ENCODE measurements at regions not wholly inside any gene's neighbourhood (a gene's known extent, or its start where the extent isn't known, plus 50 kb on each side); places are given as distances from the start of the nearest gene placed in this dataset.

DNA sequence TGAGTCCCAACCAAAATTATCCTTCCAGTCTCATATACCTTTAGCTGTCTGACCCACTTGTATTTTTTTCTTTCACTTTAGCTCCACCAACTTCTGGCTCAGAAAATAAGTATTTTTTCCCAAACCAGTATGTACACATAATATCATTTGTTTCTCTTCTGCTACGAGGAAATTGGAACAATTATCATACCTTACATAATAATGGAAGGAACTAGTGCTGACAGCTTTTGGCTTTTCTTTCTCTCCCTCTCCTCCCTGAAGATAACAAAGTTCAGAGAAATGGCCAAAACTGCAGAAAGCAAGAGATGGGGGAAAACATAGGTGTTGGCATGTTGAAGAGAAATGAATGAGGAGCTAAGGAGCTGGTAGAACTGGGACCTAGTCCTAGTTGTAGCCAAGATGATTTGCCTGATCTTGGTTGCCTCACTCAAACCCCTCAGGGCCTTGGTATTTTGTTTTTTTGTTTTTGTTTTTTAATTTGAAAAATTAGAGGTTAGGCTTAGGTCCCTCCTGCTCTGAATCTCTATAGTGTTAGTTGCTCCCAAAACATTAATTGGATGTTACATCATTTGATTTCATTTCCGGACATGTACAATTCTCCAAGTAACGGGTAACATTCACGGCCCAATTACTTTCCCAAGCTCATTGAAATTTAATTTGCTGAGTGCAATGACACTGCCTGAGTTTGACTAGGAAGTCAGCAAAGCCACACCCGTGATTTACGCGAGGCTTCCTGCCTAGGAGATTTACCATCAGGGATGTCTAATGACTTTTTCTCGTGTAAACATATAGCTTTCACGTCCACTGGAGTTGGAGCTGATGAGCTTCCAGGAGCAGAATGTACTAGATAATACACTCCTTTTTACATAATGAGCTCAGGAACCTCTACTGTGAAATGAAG, 291.6 kb downstream of the TLE1 start:
- no peak for ATAC-seq

DNA sequence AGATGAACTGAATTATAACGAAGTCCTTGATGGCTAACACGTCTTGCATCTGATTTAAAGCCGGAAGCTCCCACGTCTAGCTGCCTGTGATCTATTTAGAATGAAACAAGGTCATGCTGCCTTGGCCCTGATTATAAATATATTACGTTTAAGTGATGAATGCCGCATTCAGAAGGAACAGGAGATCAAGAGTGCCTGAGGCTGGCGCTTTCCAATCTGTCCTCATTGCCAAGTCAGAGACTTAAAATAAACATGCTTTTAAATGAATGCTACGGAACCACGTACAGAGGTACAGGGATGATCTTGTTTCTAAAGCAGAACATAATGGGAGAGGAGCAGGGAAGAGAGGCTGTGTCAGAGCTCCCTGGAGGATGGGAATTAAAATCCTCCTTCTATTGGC, 292.8 kb downstream of the TLE1 start:
- intact Hi-C loops (cut with DNase I) = no loop called here
- ATAC-seq (no peak), DNase-seq (ENCODE audit: low spot score) (no peak)

More for the DNA sequence above, 291.6 kb downstream of the TLE1 start:
- DNase-seq (ENCODE audit: low spot score) = no peak
- intact Hi-C loops (cut with DNase I) = no loop called here

DNA sequence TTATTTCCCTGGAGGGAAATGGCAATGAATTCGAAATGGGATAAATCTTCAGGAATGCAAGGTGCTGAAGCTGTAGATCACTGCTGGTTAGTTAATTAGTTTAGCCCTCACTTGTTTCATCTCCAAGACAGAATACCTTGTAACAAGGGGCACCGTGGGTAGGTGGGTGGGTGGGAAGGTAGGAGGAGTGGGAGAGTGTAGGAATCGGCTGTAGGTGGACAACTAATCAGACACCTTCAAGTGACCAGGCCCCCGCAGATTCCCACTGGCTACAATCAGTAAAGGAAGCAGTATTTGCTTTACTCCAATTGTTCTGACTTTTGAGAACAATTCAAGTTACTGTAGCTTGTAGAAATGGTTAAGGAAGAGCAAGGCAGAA, 293.7 kb downstream of the TLE1 start:
- intact Hi-C loops (cut with DNase I) = no loop called here

DNA sequence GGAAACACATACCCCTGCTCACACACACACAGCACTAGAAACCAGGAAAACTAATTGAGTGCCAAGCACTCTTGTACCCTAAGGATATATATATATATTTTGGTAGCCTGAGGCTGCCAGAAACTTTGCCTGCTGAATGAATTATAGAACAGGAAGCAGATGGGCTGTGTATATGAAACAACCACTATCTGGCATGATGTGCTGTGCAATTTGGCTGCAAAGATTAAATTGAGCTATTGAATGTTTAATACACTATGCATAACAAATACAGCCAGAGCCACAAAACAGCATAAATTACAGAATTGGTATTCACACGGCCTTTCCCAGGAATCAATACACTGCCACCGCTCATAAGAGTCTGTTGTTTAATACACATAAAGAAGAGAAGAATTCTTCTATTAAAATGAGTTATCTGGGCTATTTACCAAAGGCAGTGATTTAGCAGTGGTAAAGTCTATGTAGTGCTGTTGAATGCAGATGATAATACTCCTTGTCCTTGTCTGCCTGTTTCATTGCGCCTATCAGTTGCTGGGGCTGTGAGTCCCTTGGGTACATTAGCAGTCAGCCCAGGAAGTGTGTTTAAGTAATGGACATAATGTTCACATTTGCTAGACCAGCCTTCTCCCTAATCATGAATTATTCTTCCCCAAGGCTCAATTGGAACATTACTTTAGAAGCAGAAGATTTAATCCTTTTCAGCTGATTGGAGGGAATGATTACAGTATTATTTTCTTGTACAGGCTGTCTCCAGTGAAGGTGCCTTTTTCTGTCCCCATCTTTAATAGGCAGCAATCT, 294.3 kb downstream of the TLE1 start:
- DNase-seq (ENCODE audit: low spot score) (no peak), ATAC-seq (peak; percentile 42)
- intact Hi-C loops (cut with DNase I) = no loop called here

More for the DNA sequence above, 293.7 kb downstream of the TLE1 start:
- ATAC-seq (no peak), DNase-seq (ENCODE audit: low spot score) (no peak)

DNA sequence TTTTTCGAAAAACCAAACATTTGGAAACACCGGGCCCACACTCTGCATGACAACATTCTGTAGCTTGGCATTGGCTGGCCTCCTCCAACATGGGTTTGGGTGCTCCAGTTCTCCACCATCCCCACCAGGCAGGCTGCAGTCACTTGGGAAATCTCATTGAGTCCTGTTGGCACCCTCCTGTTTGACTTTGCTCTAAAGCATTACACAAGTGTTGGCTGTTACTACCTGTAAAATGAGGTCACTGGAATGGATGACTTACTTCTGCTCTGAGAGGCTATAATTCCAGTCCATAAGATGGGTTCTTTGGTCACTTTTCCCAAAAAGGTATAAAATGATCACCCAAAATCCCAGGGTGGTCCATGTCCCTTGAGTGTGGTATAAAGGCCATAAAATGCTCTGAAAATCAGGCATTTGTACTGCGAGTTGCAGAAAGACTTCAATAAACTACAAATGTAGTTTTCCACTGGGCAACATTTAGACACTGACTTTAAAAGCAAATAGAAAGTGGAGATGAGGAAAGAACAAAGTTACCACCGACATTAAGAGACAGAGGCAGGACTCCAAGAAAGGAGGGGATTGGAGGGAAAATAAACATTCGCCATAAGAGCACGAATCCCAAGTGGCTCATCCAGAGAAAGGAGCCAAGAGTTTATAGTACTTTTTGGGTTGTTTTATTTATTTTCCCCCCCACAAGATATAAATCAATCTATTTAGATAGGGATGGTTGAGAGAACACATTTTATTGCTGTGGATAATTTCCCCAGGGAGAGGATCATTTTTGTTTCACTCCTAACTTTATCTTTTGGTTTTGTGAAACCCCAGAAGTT, 295.1 kb downstream of the TLE1 start:
- ATAC-seq (peak; percentile 67), DNase-seq (ENCODE audit: low spot score) (no peak)
- intact Hi-C loops (cut with DNase I) = no loop called here

DNA sequence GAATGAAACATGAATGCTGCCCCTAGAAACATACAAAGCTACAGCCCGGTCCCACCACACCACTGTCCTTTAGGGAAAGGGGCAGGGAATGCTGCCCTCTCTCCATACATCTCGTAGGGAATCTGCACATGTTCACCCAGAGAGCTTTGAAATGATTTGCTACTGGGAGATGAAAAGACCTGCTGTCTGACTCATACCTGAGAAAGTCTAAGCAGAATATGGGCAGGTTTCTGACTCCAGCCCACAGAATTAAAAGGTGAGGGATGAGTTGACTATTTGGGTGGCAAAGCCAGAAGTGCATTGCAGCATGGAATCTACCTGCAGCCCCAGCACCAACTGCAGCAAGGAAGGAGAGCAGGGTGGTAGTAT, 297.9 kb downstream of the TLE1 start:
- intact Hi-C loops (cut with DNase I) = no loop called here
- ATAC-seq = no peak

DNA sequence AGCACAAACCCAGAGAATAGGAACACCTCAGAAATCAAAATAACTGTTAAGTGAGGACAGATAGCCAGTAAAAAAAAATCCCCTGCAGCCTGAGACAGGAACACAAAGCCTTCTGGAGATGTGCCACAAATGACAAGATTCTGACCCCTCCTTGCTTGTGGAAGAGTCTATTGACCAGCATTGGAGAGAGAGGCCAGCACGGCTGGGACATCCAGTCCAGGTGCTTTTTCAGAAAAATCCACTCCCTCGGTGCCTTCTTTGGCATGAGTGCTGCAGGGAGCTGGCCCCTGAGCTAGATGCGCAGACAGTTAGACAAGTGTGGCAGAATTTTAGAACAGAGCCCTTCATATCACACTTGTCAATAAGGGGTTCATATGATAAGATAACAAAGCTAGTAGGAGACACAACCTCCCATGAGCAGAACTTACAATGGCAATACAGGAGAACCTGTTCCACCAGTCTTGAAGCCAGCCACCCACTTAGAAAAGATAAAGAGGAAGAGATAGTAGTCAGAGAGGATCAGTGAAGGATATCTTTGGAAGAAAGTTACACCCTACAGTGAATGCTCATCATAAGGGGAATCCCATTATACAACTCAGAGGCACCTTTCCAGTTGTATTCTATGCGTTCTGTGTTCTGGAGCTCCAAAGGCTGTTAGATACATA, 298.4 kb downstream of the TLE1 start:
- ATAC-seq (no peak), DNase-seq (ENCODE audit: low spot score) (no peak)
- intact Hi-C loops (cut with DNase I) = no loop called here

More for the DNA sequence above, 297.9 kb downstream of the TLE1 start:
- DNase-seq (ENCODE audit: low spot score) = no peak

DNA sequence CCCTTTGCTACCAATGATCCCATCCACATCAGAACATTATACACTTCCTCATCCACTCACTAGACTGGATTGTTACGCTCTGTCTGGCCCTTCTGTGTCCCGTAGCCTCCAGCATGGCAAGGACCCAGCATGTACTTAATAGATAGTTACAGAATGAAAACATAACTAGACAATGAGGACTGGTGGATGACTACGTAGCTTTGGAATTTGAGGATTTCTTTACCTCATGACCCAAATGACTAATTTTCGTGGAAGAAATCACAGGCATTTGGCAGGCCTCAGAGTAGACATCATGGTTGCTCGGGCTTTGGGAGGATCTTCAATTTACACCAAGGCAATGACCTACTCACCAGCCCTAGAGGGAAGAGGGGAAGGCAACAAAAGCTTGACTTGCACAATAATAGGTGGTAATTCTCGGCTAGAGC, 299.8 kb downstream of the TLE1 start:
- ATAC-seq = peak; percentile 74
- DNase-seq (ENCODE audit: low spot score) = no peak
- intact Hi-C loops (cut with DNase I) = no loop called here

DNA sequence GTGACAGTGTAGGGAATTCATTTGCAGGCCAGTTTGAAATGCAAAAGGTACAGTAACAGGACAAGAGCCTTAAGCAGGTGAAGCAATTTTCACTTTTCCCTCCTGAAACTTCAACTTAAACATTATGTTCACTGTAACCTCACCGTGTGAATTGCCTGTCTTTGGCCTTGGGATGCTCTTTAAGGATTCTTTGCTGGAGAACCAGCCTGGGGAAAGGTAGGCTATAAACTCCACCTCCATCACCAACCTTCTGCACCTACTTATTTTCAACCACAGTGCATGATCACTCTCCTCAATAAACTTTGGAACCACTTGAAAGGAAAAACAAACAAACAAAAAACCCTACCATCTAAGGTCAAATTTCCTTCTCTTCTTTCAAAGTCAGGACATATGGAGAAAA, 300.5 kb downstream of the TLE1 start:
- intact Hi-C loops (cut with DNase I) = no loop called here
- ATAC-seq (no peak), DNase-seq (ENCODE audit: low spot score) (no peak)

DNA sequence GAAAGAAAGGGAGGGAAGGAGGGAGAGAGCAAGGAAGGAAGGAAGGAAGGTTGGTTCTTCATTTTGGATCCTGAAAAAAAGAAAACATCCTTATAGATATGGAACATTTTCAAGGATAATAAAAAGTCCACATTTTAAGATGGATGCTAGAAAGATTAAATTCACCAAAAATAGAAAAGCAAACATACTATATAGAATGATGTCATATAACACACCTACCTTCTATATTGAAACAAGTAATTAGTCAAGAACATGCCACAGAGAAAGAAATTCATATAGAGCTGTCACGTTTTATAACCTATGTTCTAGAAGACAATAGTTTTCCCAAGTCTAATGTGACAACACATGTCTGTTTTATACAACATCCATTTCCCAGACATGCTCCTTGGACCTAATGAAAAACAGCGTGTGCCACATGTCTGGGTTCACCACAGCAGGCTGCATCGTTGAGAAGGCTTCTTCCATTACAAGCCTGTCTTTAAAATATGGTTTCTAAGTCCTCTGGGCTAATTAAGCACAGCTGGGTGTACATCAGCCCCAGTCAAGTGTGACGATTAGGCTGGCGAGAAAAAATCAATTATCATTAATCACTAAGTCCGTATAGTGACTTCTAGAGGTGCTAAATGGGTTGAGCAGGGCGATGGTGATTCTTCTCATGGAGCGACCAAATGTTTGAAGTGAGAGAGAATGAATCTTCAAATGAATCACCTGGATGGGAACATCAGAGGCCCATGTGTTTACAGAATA, 301.8 kb downstream of the TLE1 start:
- DNase-seq (ENCODE audit: low spot score) = no peak
- intact Hi-C loops (cut with DNase I) = no loop called here
- ATAC-seq = no peak

DNA sequence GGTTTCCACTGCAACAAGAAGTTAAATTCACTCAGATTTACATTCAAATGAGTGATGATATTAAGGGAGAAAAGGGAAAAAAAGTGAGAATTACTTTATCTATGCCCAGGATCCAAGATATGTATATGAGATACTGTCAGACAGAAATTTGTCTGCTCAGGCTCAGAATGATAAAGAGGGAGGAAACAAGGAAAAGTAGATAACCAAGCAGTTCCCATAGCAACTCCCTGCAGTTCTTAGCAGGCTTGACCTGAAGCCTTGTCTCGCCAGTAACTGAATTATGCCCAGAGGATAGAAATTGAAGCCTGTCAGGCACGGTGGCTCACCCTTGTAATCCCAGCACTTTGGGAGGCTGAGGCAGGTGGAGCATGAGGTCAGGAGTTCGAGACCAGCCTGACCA, 304.4 kb downstream of the TLE1 start:
- DNase-seq (ENCODE audit: low spot score) (no peak), ATAC-seq (no peak)
- intact Hi-C loops (cut with DNase I) = no loop called here

DNA sequence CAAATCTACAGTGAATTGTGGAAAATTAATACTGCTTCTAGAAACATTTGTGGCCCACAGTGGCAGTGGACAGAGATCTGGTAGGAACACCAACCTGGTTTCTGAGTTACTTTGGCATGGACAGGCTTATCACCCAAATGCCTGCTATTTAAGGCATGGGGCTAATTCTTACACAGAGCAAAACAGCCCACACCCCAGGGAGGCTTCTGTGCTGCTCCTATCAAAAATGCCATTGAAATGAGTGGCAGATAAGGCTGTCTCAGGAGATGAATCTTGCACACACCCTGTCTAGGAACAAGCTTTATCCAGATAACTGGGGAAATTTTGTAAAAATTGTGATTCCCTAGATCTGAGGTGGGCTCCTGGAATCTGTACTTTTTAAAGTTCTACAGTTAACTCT, 307.1 kb downstream of the TLE1 start:
- no peak for DNase-seq (ENCODE audit: low spot score)
- intact Hi-C loops (cut with DNase I) = no loop called here
- ATAC-seq = no peak

DNA sequence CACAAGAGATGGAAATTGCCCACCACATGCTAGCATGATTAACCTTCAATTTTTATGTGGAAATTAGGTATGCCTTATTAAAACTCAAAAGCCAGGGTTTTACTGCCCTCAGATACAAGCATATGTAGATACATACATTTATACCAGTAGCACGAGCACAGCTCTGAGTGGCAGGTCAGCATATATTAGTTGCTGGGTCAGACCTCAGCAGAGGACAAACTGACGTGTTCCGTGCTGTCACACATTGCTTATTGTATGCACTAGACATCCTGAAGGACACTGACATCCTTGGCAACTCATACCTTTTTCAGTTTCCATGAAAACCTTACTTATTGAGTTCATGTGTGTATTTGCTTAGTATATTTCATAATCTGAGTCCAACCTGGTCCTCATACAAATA, 307.7 kb downstream of the TLE1 start:
- ATAC-seq (no peak), DNase-seq (ENCODE audit: low spot score) (no peak)
- intact Hi-C loops (cut with DNase I) = no loop called here

DNA sequence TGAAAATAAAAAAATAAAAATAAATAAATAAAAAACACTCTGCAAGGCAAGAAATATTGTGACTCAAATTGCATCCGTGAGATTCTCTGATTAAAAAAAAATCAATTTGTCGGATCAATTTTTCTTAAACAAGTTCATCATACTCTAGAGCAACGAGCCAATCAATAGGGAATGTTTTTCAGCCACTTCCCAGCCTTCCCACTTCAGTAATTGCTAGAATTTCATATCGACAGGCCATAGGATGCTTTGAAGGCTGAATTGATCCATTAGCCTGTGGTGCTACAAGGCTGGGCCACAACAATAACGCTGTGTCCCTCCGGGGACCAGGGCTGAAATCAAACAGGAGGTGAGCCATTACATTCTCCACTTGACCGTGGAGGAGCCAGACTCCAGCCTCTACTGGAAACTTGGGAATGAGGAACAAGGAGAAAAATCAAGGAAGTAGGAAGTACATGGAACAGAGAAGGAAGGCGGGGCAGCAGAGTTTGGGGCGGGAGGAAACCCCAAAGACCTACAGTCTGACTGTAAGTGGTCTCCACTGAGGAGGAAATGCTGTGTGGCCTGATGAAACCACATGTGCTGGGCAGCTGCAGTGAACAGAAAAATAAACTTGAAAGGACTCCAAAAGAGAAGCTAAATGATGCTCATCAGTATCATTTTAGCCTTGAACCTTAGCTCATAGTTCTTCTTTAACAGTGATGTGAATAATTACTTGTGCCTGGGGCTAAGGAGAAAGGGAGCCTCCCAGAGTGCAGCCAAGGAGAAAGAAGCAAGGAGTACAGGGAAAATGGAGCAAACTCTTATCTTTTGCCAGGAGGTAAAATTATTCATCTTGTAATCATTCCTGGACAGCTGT, 308.6 kb downstream of the TLE1 start:
- no peak for ATAC-seq
- intact Hi-C loops (cut with DNase I) = no loop called here
- no peak for DNase-seq (ENCODE audit: low spot score)

DNA sequence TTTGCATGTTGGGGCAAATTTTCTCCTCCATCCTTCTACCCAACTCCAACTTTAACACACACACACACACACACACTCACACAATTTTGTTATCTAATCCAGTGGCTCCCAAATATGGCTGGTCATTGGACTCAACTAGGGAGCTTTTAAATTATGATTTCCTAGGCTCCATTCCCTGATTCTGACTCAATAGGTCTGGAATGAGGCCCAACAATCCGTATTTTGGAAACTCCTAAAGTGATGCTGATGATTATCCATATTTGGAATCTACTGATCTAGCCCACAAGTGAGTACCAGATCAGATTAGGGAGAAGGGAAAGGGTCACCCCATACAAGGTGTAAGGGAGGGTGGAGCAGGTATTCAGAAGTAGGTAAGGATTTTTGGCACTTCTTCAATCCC, 309.7 kb downstream of the TLE1 start:
- no peak for ATAC-seq
- intact Hi-C loops (cut with DNase I) = no loop called here
- no peak for DNase-seq (ENCODE audit: low spot score)

DNA sequence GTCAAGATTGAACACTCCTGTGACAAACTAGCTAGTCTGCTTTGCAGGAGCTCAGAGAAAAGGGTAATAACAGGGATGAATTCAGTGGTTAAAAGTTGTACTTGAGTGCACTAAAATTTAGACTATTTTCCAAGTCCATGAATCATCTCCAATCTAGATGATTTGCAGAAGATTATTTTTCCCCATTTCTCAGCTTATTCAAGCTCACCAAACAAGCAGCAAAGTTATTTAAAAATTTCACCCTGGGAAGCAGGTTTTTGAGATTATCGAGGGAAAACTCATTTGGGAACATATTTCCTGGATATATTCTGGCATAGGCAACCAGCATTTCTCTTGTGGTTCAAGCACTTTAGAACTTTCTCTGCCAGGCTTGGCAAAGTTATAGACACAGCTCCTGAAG, 311.4 kb downstream of the TLE1 start:
- ATAC-seq = no peak
- intact Hi-C loops (cut with DNase I) = no loop called here
- no peak for DNase-seq (ENCODE audit: low spot score)

DNA sequence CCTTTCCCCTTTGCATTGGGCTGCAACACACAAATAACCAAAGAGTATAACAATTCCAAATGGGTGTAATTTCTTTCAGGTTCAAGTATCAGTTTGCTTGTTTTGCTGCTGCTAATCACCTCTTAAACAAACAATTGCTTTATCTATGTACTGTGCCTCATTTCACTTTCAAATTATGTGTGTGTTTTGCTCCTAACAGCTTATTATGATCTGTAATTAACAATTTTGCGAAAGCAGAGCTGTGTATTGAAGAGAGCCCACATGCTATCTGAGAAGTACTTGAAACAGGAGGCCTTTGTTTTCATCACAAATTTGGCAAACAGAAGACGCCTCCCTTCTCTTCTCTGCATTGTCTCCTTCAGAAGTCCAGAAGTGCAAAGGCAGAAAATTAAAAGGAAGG, 312.0 kb downstream of the TLE1 start:
- intact Hi-C loops (cut with DNase I) = no loop called here
- no peak for ATAC-seq

More for the DNA sequence above, 312.0 kb downstream of the TLE1 start:
- DNase-seq (ENCODE audit: low spot score) = no peak
